ENCODE measurements at regions not wholly inside any gene's neighbourhood (a gene's known extent, or its start where the extent isn't known, plus 50 kb on each side); places are given as distances from the start of the nearest gene placed in this dataset.

- Histone ChIP-seq H3K4me3 (ENCODE audit: extremely low read depth, insufficient read depth, low read length, poor library complexity, severe bottlenecking) (no peak overlapping the region), H3K27ac (ENCODE audit: low read depth, low read length, severe bottlenecking) (no peak overlapping the region), H3K4me1 (ENCODE audit: control insufficient read depth, insufficient read depth, low read length, poor library complexity, severe bottlenecking) (no peaks in the 10 kb centered on the region), H3K9me3 (ENCODE audit: control insufficient read depth, low read length) (no peaks in the 10 kb centered on the region), H3K36me3 (ENCODE audit: control insufficient read depth, insufficient read depth, low read length) (no peaks in the 10 kb centered on the region)
- WGBS, 2 experiments (ENCODE audit: insufficient coverage in 2 of 2) = no CpG with 5 or more reads among the region's 3 CpGs
Observed at GRCh38 chr2:62596061-62596921, 90.3 kb upstream of the TMEM17 start.

- H3K36me3 ChIP-seq (ENCODE audit: control insufficient read depth, insufficient read depth, low read length) = no peaks in the 10 kb centered on the region
- H3K4me1 ChIP-seq (ENCODE audit: control insufficient read depth, insufficient read depth, low read length, poor library complexity, severe bottlenecking) = no peaks in the 10 kb centered on the region
- no peak overlapping the region for H3K4me3 ChIP-seq (ENCODE audit: extremely low read depth, insufficient read depth, low read length, poor library complexity, severe bottlenecking)
- WGBS, 2 experiments (ENCODE audit: insufficient coverage in 2 of 2) = 70 to 80% methylated on average over 1 of the region's 3 CpGs
- H3K9me3 ChIP-seq (ENCODE audit: control insufficient read depth, low read length) = no peaks in the 10 kb centered on the region
- H3K27ac ChIP-seq (ENCODE audit: low read depth, low read length, severe bottlenecking) = no peak overlapping the region
Observed at GRCh38 chr2:62595474-62595873, 89.5 kb upstream of the TMEM17 start.

- no peaks in the 10 kb centered on the region for H3K36me3 ChIP-seq (ENCODE audit: control insufficient read depth, insufficient read depth, low read length)
- 90 to 100% methylated on average over 1 to 3 of the region's 3 CpGs for WGBS, 2 experiments (ENCODE audit: insufficient coverage in 2 of 2)
- no peaks in the 10 kb centered on the region for H3K9me3 ChIP-seq (ENCODE audit: control insufficient read depth, low read length)
- H3K4me3 ChIP-seq (ENCODE audit: extremely low read depth, insufficient read depth, low read length, poor library complexity, severe bottlenecking) = no peak overlapping the region
- H3K4me1 ChIP-seq (ENCODE audit: control insufficient read depth, insufficient read depth, low read length, poor library complexity, severe bottlenecking) = peaks cover 6% of the 10 kb centered on the region
- H3K27ac ChIP-seq (ENCODE audit: low read depth, low read length, severe bottlenecking) = no peak overlapping the region
Observed at GRCh38 chr2:62593825-62594224, 87.8 kb upstream of the TMEM17 start.

- no peak overlapping the region for H3K4me3 ChIP-seq (ENCODE audit: extremely low read depth, insufficient read depth, low read length, poor library complexity, severe bottlenecking)
- no peaks in the 10 kb centered on the region for H3K36me3 ChIP-seq (ENCODE audit: control insufficient read depth, insufficient read depth, low read length)
- 100% methylated on average over 1 of the region's 1 CpG; no CpG with 5 or more reads in 1 of the 2 experiments for WGBS, 2 experiments (ENCODE audit: insufficient coverage in 2 of 2)
- H3K4me1 ChIP-seq (ENCODE audit: control insufficient read depth, insufficient read depth, low read length, poor library complexity, severe bottlenecking) = peaks cover 6% of the 10 kb centered on the region
- H3K9me3 ChIP-seq (ENCODE audit: control insufficient read depth, low read length) = no peaks in the 10 kb centered on the region
- no peak overlapping the region for H3K27ac ChIP-seq (ENCODE audit: low read depth, low read length, severe bottlenecking)
Observed at GRCh38 chr2:62591491-62591890, 85.5 kb upstream of the TMEM17 start.

GRCh38 chr2:62589691-62590356, 83.8 kb upstream of the TMEM17 start:
- H3K36me3 ChIP-seq (ENCODE audit: control insufficient read depth, insufficient read depth, low read length) = no peaks in the 10 kb centered on the region
- H3K4me3 ChIP-seq (ENCODE audit: extremely low read depth, insufficient read depth, low read length, poor library complexity, severe bottlenecking) = no peak overlapping the region
- WGBS, 2 experiments (ENCODE audit: insufficient coverage in 2 of 2) = 73 to 83% methylated on average over 2 to 4 of the region's 4 CpGs
- H3K9me3 ChIP-seq (ENCODE audit: control insufficient read depth, low read length) = no peaks in the 10 kb centered on the region
- H3K27ac ChIP-seq (ENCODE audit: low read depth, low read length, severe bottlenecking) = peak overlapping the region; percentile 23
- H3K4me1 ChIP-seq (ENCODE audit: control insufficient read depth, insufficient read depth, low read length, poor library complexity, severe bottlenecking) = peaks cover 6% of the 10 kb centered on the region

- Histone ChIP-seq H3K4me3 (ENCODE audit: extremely low read depth, insufficient read depth, low read length, poor library complexity, severe bottlenecking) (no peak overlapping the region), H3K4me1 (ENCODE audit: control insufficient read depth, insufficient read depth, low read length, poor library complexity, severe bottlenecking) (peaks cover 6% of the 10 kb centered on the region), H3K9me3 (ENCODE audit: control insufficient read depth, low read length) (no peaks in the 10 kb centered on the region), H3K27ac (ENCODE audit: low read depth, low read length, severe bottlenecking) (no peak overlapping the region), H3K36me3 (ENCODE audit: control insufficient read depth, insufficient read depth, low read length) (no peaks in the 10 kb centered on the region)
- 85 to 97% methylated on average over 3 of the region's 3 CpGs for WGBS, 2 experiments (ENCODE audit: insufficient coverage in 2 of 2)
Observed at GRCh38 chr2:62587592-62587991, 81.6 kb upstream of the TMEM17 start.

GRCh38 chr2:62586981-62587380, 81.0 kb upstream of the TMEM17 start:
- Histone ChIP-seq H3K4me3 (ENCODE audit: extremely low read depth, insufficient read depth, low read length, poor library complexity, severe bottlenecking) (no peak overlapping the region), H3K9me3 (ENCODE audit: control insufficient read depth, low read length) (no peaks in the 10 kb centered on the region), H3K4me1 (ENCODE audit: control insufficient read depth, insufficient read depth, low read length, poor library complexity, severe bottlenecking) (peaks cover 6% of the 10 kb centered on the region), H3K27ac (ENCODE audit: low read depth, low read length, severe bottlenecking) (no peak overlapping the region), H3K36me3 (ENCODE audit: control insufficient read depth, insufficient read depth, low read length) (no peaks in the 10 kb centered on the region)
- no CpG with 5 or more reads among the region's 2 CpGs for WGBS, 2 experiments (ENCODE audit: insufficient coverage in 2 of 2)

DNA sequence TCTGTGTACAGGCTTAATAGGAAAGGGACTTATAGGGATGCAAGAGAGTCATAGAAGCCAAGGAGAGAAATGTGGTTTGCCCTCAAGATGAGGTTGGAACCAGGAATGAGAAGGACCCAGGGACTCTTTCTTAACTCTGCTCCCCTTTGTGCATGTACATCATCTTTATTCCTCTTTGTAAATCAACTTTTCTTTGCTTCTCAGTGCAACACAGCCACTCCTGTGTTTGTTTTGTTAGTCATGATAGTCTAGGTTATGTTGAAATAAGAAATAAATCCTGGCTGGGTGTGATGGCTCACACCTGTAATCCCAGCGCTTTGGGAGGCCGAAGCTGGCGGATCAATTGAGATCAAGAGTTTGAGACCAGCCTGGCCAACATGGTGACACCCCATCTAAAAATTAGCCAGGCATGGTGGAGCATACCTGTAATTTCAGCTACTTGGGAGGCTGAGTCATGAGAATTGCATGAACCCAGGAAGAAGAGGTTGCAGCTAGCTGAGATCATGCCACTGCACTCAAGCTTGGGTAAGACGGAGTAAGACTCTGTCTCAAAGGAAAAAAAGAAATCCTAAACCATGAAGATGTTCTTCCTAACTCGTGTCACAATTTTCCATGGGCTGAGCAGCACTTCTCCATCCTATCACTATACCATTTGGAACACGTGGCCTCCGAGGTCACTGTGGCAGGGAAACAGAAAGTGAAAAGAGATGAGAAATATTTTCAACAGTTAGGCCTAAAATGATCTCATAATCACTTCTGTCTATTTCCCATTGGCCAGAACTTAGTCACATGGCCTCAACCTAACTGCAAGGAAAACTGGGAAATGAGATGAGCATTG, 73.0 kb upstream of the TMEM17 start:
- H3K4me1 ChIP-seq (ENCODE audit: control insufficient read depth, insufficient read depth, low read length, poor library complexity, severe bottlenecking) = peaks cover 14% of the 10 kb centered on the region
- 76 to 78% methylated on average over 4 to 5 of the region's 7 CpGs for WGBS, 2 experiments (ENCODE audit: insufficient coverage in 2 of 2)
- H3K36me3 ChIP-seq (ENCODE audit: control insufficient read depth, insufficient read depth, low read length) = no peaks in the 10 kb centered on the region
- H3K27ac ChIP-seq (ENCODE audit: low read depth, low read length, severe bottlenecking) = no peak overlapping the region
- no peaks in the 10 kb centered on the region for H3K9me3 ChIP-seq (ENCODE audit: control insufficient read depth, low read length)
- H3K4me3 ChIP-seq (ENCODE audit: extremely low read depth, insufficient read depth, low read length, poor library complexity, severe bottlenecking) = no peak overlapping the region

DNA sequence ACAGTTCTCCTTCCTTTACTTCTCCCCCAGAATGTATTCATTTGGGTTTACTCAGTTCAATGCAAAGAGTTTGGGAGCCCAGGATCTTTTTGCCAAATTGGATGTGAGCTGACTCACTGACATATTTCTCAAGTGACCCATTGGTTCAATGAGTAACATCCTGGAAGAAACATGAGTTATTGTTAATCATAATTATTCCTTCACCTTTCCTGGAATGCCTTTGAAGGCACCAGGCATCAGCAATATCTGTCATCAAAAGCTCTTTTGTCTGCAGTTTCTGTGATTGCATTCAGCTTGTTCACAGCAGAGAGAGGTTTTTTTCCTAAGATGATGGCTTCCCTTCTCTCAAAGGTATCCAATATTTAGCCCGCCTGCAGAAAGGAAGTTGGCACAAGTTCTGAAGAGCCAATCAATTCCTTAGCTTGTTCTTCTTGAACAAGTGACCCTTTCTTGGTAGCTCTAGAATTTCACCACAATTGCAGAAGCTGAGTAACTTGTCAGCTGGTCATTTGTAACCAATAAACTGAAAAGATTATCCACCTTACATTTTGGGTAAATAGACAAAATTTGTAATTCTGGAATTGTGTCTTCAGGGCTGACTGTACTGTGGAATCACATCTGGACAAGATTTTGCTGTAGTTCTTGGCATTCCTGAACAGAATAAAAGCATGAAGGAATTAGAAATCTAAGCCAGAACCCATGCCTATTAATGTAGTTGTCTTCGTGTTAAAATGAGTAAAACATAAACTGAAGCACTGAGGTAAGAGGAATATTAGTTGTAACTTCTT, 72.2 kb upstream of the TMEM17 start:
- Histone ChIP-seq H3K4me1 (ENCODE audit: control insufficient read depth, insufficient read depth, low read length, poor library complexity, severe bottlenecking) (peaks cover 14% of the 10 kb centered on the region), H3K36me3 (ENCODE audit: control insufficient read depth, insufficient read depth, low read length) (no peaks in the 10 kb centered on the region), H3K27ac (ENCODE audit: low read depth, low read length, severe bottlenecking) (peak overlapping the region; percentile 57), H3K4me3 (ENCODE audit: extremely low read depth, insufficient read depth, low read length, poor library complexity, severe bottlenecking) (no peak overlapping the region), H3K9me3 (ENCODE audit: control insufficient read depth, low read length) (no peaks in the 10 kb centered on the region)
- 95% methylated on average over 2 of the region's 2 CpGs for WGBS, 2 experiments (ENCODE audit: insufficient coverage in 2 of 2)

Data from mesodermal cell (in vitro differentiated cells).